Neural cell (in vitro differentiated cells): ENCODE measurements at regions not wholly inside any gene's neighbourhood (a gene's known extent, or its start where the extent isn't known, plus 50 kb on each side); places are given as distances from the start of the nearest gene placed in this dataset.

ENCODE experiments used
- H2AFZ ChIP-seq: fragments of 200-600, 300-800 bp; sonication (generic), shearing (Covaris generic); 2 replicates; pipeline ENCODE4 v1.6.0; 2014; ENCODE audit warnings: low read depth, mild to moderate bottlenecking, antibody characterized with exemption, low read length, moderate library complexity
- H3F3A ChIP-seq: fragments of 200-600 bp; shearing (Covaris generic); 2 replicates; pipeline ENCODE4 v1.6.1; 2016; ENCODE audit warnings: mild to moderate bottlenecking, moderate library complexity, mixed read lengths, antibody characterized with exemption, low read length; ENCODE audit not compliant: insufficient read depth, poor library complexity, severe bottlenecking
- H3K27ac ChIP-seq: fragments of 200-600, 300-800 bp; sonication (generic), shearing (Covaris generic); 2 replicates; pipeline ENCODE4 v1.5.1; 2014; ENCODE audit warnings: mild to moderate bottlenecking, low read length, moderate library complexity
- H3K27me3 ChIP-seq: fragments of 300-800, 200-600 bp; sonication (generic), shearing (Covaris generic); 2 replicates; pipeline ENCODE4 v1.6.0; 2014; ENCODE audit warnings: mild to moderate bottlenecking, low read depth, low read length, moderate library complexity; ENCODE audit not compliant: insufficient read depth
- H3K36me3 ChIP-seq: fragments of 300-800, 200-600 bp; sonication (generic), shearing (Covaris generic); 2 replicates; pipeline ENCODE4 v1.5.1; 2014; ENCODE audit warnings: mild to moderate bottlenecking, antibody characterized with exemption, low read length, moderate library complexity; ENCODE audit not compliant: insufficient read depth
- H3K4me2 ChIP-seq: fragments of 300-800, 200-600 bp; sonication (generic), shearing (Covaris generic); 2 replicates; pipeline ENCODE4 v1.6.0; 2014; ENCODE audit warnings: mild to moderate bottlenecking, low read length
- H3K4me3 ChIP-seq: fragments of 300-800, 200-600 bp; sonication (generic), shearing (Covaris generic); 2 replicates; pipeline ENCODE4 v1.5.1; 2014; ENCODE audit warnings: mild to moderate bottlenecking, low read length, moderate library complexity
- H3K79me2 ChIP-seq: fragments of 200-600 bp; shearing (Covaris generic); replicated peaks from 2 replicates; pipeline ENCODE4 v1.6.0; 2014; ENCODE audit warnings: mild to moderate bottlenecking, low read length, moderate library complexity; ENCODE audit not compliant: insufficient read depth
- H3K9ac ChIP-seq: fragments of 300-800, 200-600 bp; sonication (generic), shearing (Covaris generic); 2 replicates; pipeline ENCODE4 v1.6.1; 2016; ENCODE audit warnings: mild to moderate bottlenecking, low read length, mixed read lengths
- H3K9me2 ChIP-seq: fragments of 200-600 bp; shearing (Covaris generic); 2 replicates; pipeline ENCODE4 v1.6.1; 2016; ENCODE audit warnings: mild to moderate bottlenecking, low read length, mixed read lengths; ENCODE audit not compliant: insufficient read depth
- H3K9me3 ChIP-seq: fragments of 200-600, 300-800 bp; sonication (generic), shearing (Covaris generic); 2 replicates; pipeline ENCODE4 v1.6.1; 2016; ENCODE audit warnings: mild to moderate bottlenecking, mixed run types, low read length, moderate library complexity, mixed read lengths
- H4K20me1 ChIP-seq: fragments of 200-600 bp; shearing (Covaris generic); 2 replicates; pipeline ENCODE4 v1.6.1; 2016; ENCODE audit warnings: mild to moderate bottlenecking, mixed run types; ENCODE audit not compliant: insufficient read depth
- CTCF ChIP-seq: fragments of 450-650 bp; IDR thresholded peaks from 2 replicates; pipeline ENCODE4 v1.5.1; 2014; ENCODE audit warnings: antibody characterized with exemption, mild to moderate bottlenecking, moderate library complexity; ENCODE audit not compliant: poor library complexity, severe bottlenecking
- EP300 ChIP-seq: fragments of 450-650 bp; conservative IDR thresholded peaks from 2 replicates; pipeline ENCODE4 v1.6.1; 2014; ENCODE audit warnings: antibody characterized with exemption, mild to moderate bottlenecking, moderate library complexity; ENCODE audit not compliant: poor library complexity, severe bottlenecking
- EZH2 ChIP-seq: fragments of 200-600, 300-800 bp; shearing (Covaris generic), sonication (generic); IDR thresholded peaks from 2 replicates; pipeline ENCODE4 v1.6.1; 2014; ENCODE audit warnings: antibody characterized with exemption, low read length, borderline replicate concordance, mild to moderate bottlenecking; ENCODE audit not compliant: insufficient read depth, poor library complexity, severe bottlenecking
- MXI1 ChIP-seq: fragments of 450-650 bp; conservative IDR thresholded peaks from 2 replicates; pipeline ENCODE4 v1.6.1; 2014; ENCODE audit warnings: antibody characterized with exemption, mild to moderate bottlenecking; ENCODE audit not compliant: poor library complexity, severe bottlenecking
- POLR2AphosphoS5 ChIP-seq: IDR thresholded peaks from 2 replicates; pipeline ENCODE4 v1.6.1; 2012
- RAD21 ChIP-seq: fragments of 450-650 bp; conservative IDR thresholded peaks from 2 replicates; pipeline ENCODE4 v1.6.1; 2014; ENCODE audit warnings: antibody characterized with exemption, mild to moderate bottlenecking, moderate library complexity
- REST ChIP-seq: IDR thresholded peaks from 2 replicates; pipeline ENCODE4 v1.6.1; 2012; ENCODE audit warnings: borderline replicate concordance
- SMC3 ChIP-seq: fragments of 450-650 bp; conservative IDR thresholded peaks from 2 replicates; pipeline ENCODE4 v1.6.1; 2014; ENCODE audit warnings: antibody characterized with exemption, mild to moderate bottlenecking, moderate library complexity; ENCODE audit not compliant: poor library complexity
- TAF1 ChIP-seq: IDR thresholded peaks from 2 replicates; pipeline ENCODE4 v1.6.1; 2012; ENCODE audit warnings: low read depth

DNA sequence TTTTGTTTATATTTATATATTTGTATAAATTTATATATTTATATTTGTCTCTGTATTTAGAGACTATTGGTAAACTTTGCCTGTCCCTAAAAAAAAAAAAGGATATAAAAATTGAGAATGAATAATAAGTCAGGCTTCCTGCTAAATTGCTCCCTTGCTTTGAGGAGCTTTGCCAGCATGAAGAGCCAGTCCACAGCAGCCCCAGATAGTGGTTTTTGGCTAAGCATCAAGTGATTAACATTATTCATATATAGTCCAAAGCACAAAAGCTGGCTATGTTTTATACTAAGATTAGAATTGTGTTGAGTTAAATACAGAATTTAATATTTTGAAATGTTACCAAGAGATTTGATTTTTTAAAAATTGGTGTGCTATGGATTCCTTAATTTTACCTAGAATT is 264.9 kb upstream of the FERD3L start:
- H3K9me2 ChIP-seq, result no peaks in the 10 kb centered on the region
- no peaks in the 10 kb centered on the region for H3K79me2 ChIP-seq
- H3K36me3 ChIP-seq, result no peaks in the 10 kb centered on the region
- no peaks in the 10 kb centered on the region for H3F3A ChIP-seq
- H3K4me3 ChIP-seq, result no peak overlapping the region
- H3K27ac ChIP-seq, result no peak overlapping the region
- TF ChIP-seq POLR2AphosphoS5 (no peak), TAF1 (no peak), SMC3 (no peak), EZH2 (no peak), EP300 (no peak), CTCF (no peak), MXI1 (no peak), RAD21 (no peak), REST (no peak)
- H4K20me1 ChIP-seq, result no peaks in the 10 kb centered on the region
- no peak overlapping the region for H3K4me2 ChIP-seq
- H3K9ac ChIP-seq, result no peak overlapping the region
- H3K27me3 ChIP-seq, result no peaks in the 10 kb centered on the region
- no peaks in the 10 kb centered on the region for H3K9me3 ChIP-seq
- no peak overlapping the region for H2AFZ ChIP-seq

- Histone ChIP-seq H4K20me1 (no peaks in the 10 kb centered on the region), H3F3A (no peaks in the 10 kb centered on the region), H3K9ac (no peak overlapping the region), H3K4me3 (no peak overlapping the region), H3K27ac (no peak overlapping the region), H3K79me2 (no peaks in the 10 kb centered on the region), H2AFZ (no peak overlapping the region), H3K9me2 (no peaks in the 10 kb centered on the region), H3K36me3 (no peaks in the 10 kb centered on the region), H3K4me2 (no peak overlapping the region), H3K27me3 (no peaks in the 10 kb centered on the region), H3K9me3 (no peaks in the 10 kb centered on the region)
- TF ChIP-seq EP300, result no peak
- no peak for TF ChIP-seq POLR2AphosphoS5
- no peak for TF ChIP-seq RAD21
- no peak for TF ChIP-seq MXI1
- no peak for TF ChIP-seq SMC3
- TF ChIP-seq EZH2, result no peak
- TF ChIP-seq REST, result no peak
- TF ChIP-seq TAF1, result no peak
These were observed 263.5 kb upstream of the FERD3L start for GRCh38 chr7:19408706-19409220.
